HEK293 (cell line): ENCODE measurements at regions not wholly inside any gene's neighbourhood (a gene's known extent, or its start where the extent isn't known, plus 50 kb on each side); places are given as distances from the start of the nearest gene placed in this dataset.

Experiments used
- CTCF ChIA-PET: fragments of 350-600 bp; formaldehyde crosslinking; extraction: SDS; loops from one replicate; lab custom pipeline; 2021; ENCODE audit warnings: antibody characterized with exemption; lab: Yijun Ruan, JAX
- POLR2A ChIA-PET: fragments of 300-600 bp; formaldehyde crosslinking; extraction: SDS; loops from one replicate; lab custom pipeline; 2020; ENCODE audit warnings: antibody characterized with exemption, inconsistent platforms; lab: Yijun Ruan, JAX
- H3K27ac ChIP-seq: fragments of 200-500 bp; sonication (Bioruptor generic); 2 replicates; pipeline ENCODE4 v1.5.1; 2014; ENCODE audit warnings: low read depth, low read length, control low read depth, inconsistent platforms; ENCODE audit errors: extremely low read depth
- H3K36me3 ChIP-seq, 2 experiments: fragments of 200-500 bp in 1 of 2; sonication (Bioruptor generic) in 1 of 2; 1 replicate in 1 of 2; 2 replicates in 1 of 2; pipeline ENCODE4 v1.5.1; 2014 to 2017; ENCODE audit warnings: inconsistent platforms in 2 of 2, low read length in 2 of 2; ENCODE audit not compliant: control insufficient read depth in 2 of 2, insufficient read depth in 1 of 2
- H3K4me1 ChIP-seq: fragments of 200-500 bp; sonication (Bioruptor generic); 2 replicates; pipeline ENCODE4 v1.5.1; 2014; ENCODE audit warnings: mild to moderate bottlenecking, low read length, inconsistent platforms; ENCODE audit not compliant: control insufficient read depth, insufficient read depth
- H3K4me3 ChIP-seq: 2 replicates; pipeline ENCODE4 v1.5.1; 2011; ENCODE audit warnings: low read depth, mild to moderate bottlenecking, control low read depth, low read length, moderate library complexity
- H3K9me3 ChIP-seq: fragments of 200-500 bp; sonication (Bioruptor generic); 2 replicates; pipeline ENCODE4 v1.5.1; 2014; ENCODE audit warnings: low read depth, low read length, inconsistent platforms; ENCODE audit not compliant: control insufficient read depth, insufficient read depth
- BCL11A ChIP-seq: fragments of 450-650 bp; formaldehyde crosslinking; IDR thresholded peaks from 2 replicates; pipeline ENCODE4 v1.5.1; 2016; ENCODE audit warnings: low read depth, missing biosample characterization, missing genetic modification characterization
- BCL6B ChIP-seq: fragments of 450-650 bp; formaldehyde crosslinking; IDR thresholded peaks from 2 replicates; pipeline ENCODE4 v1.5.1; 2017; ENCODE audit warnings: missing biosample characterization, missing genetic modification characterization
- GLI4 ChIP-seq: fragments of 450-650 bp; formaldehyde crosslinking; IDR thresholded peaks from 2 replicates; pipeline ENCODE4 v1.5.1; 2016; ENCODE audit warnings: missing biosample characterization, missing genetic modification characterization
- KLF1 ChIP-seq: fragments of 450-650 bp; formaldehyde crosslinking; IDR thresholded peaks from 2 replicates; pipeline ENCODE4 v1.5.1; 2016; ENCODE audit warnings: missing biosample characterization, missing genetic modification characterization
- SETDB1 ChIP-seq: IDR thresholded peaks from one replicate; pipeline ENCODE4 v1.6.1; 2017; ENCODE audit warnings: mild to moderate bottlenecking, low read length, moderate library complexity, mixed read lengths; ENCODE audit not compliant: insufficient read length
- TCF7L2 ChIP-seq: IDR thresholded peaks from 2 replicates; pipeline ENCODE4 v1.6.1; 2011; ENCODE audit warnings: low read depth, mild to moderate bottlenecking, inconsistent platforms, low read length, moderate library complexity, borderline replicate concordance
- ZBTB20 ChIP-seq: fragments of 450-650 bp; formaldehyde crosslinking; IDR thresholded peaks from 2 replicates; pipeline ENCODE4 v1.5.1; 2016; ENCODE audit warnings: missing biosample characterization, missing genetic modification characterization
- ZNF132 ChIP-seq: fragments of 450-650 bp; formaldehyde crosslinking; IDR thresholded peaks from 2 replicates; pipeline ENCODE4 v1.5.1; 2017; ENCODE audit warnings: missing biosample characterization, missing genetic modification characterization, borderline replicate concordance
- ZNF26 ChIP-seq: fragments of 450-650 bp; formaldehyde crosslinking; IDR thresholded peaks from 2 replicates; pipeline ENCODE4 v1.5.1; 2016; ENCODE audit warnings: missing biosample characterization, missing genetic modification characterization
- ZNF302 ChIP-seq: fragments of 450-650 bp; formaldehyde crosslinking; IDR thresholded peaks from 2 replicates; pipeline ENCODE4 v1.5.1; 2016; ENCODE audit warnings: missing biosample characterization, missing genetic modification characterization, low read depth
- ZNF391 ChIP-seq: fragments of 450-650 bp; formaldehyde crosslinking; IDR thresholded peaks from 2 replicates; pipeline ENCODE4 v1.5.1; 2016; ENCODE audit warnings: low read depth, missing biosample characterization, missing genetic modification characterization, borderline replicate concordance
- ZNF510 ChIP-seq: fragments of 450-650 bp; formaldehyde crosslinking; IDR thresholded peaks from 2 replicates; pipeline ENCODE4 v1.5.1; 2018; ENCODE audit warnings: mild to moderate bottlenecking, missing genetic modification characterization, missing biosample characterization; ENCODE audit not compliant: insufficient replicate concordance
- ZNF580 ChIP-seq: fragments of 450-650 bp; formaldehyde crosslinking; IDR thresholded peaks from 2 replicates; pipeline ENCODE4 v1.5.1; 2016; ENCODE audit warnings: missing biosample characterization, missing genetic modification characterization
- ZNF621 ChIP-seq: fragments of 450-650 bp; formaldehyde crosslinking; IDR thresholded peaks from 2 replicates; pipeline ENCODE4 v1.5.1; 2017; ENCODE audit warnings: missing biosample characterization, missing genetic modification characterization
- ZNF623 ChIP-seq: fragments of 450-650 bp; formaldehyde crosslinking; IDR thresholded peaks from 2 replicates; pipeline ENCODE4 v1.5.1; 2016; ENCODE audit warnings: missing biosample characterization, missing genetic modification characterization
- ZNF654 ChIP-seq: fragments of 450-650 bp; formaldehyde crosslinking; IDR thresholded peaks from 2 replicates; pipeline ENCODE4 v1.5.1; 2016; ENCODE audit warnings: low read depth, missing biosample characterization, missing genetic modification characterization
- ZNF701 ChIP-seq: fragments of 450-650 bp; formaldehyde crosslinking; IDR thresholded peaks from 2 replicates; pipeline ENCODE4 v1.5.1; 2016; ENCODE audit warnings: missing biosample characterization, missing genetic modification characterization
- TF ChIP-seq, protein P1 (sequence below): fragments of 450-650 bp; formaldehyde crosslinking; IDR thresholded peaks from 2 replicates; pipeline ENCODE4 v1.5.1; 2017; ENCODE audit warnings: missing biosample characterization, mild to moderate bottlenecking, missing genetic modification characterization, moderate library complexity
- TF ChIP-seq, protein P2 (sequence below): fragments of 450-650 bp; IDR thresholded peaks from 2 replicates; pipeline ENCODE4 v1.5.1; 2018; ENCODE audit warnings: missing biosample characterization, missing genetic modification characterization

GRCh38 chr12:124375789-124376175 is 80.9 kb downstream of the RFLNA start (continued):
- TF ChIP-seq ZNF132: no peak
- no peak for TF ChIP-seq ZNF621 (tag by site-specific recombination)
- TF ChIP-seq SETDB1: no peak
- TF ChIP-seq, protein P1, sequence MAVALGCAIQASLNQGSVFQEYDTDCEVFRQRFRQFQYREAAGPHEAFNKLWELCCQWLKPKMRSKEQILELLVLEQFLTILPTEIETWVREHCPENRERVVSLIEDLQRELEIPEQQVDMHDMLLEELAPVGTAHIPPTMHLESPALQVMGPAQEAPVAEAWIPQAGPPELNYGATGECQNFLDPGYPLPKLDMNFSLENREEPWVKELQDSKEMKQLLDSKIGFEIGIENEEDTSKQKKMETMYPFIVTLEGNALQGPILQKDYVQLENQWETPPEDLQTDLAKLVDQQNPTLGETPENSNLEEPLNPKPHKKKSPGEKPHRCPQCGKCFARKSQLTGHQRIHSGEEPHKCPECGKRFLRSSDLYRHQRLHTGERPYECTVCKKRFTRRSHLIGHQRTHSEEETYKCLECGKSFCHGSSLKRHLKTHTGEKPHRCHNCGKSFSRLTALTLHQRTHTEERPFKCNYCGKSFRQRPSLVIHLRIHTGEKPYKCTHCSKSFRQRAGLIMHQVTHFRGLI: no peak
- TF ChIP-seq ZNF701 (tag by site-specific recombination): no peak
- TF ChIP-seq, protein P2, sequence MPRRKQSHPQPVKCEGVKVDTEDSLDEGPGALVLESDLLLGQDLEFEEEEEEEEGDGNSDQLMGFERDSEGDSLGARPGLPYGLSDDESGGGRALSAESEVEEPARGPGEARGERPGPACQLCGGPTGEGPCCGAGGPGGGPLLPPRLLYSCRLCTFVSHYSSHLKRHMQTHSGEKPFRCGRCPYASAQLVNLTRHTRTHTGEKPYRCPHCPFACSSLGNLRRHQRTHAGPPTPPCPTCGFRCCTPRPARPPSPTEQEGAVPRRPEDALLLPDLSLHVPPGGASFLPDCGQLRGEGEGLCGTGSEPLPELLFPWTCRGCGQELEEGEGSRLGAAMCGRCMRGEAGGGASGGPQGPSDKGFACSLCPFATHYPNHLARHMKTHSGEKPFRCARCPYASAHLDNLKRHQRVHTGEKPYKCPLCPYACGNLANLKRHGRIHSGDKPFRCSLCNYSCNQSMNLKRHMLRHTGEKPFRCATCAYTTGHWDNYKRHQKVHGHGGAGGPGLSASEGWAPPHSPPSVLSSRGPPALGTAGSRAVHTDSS (tag by site-specific recombination): no peak
- no peak for TF ChIP-seq GLI4 (tag by site-specific recombination)

- Histone ChIP-seq H3K9me3 (no peaks in the 10 kb centered on the region), H3K27ac (no peak overlapping the region), H3K4me1 (no peaks in the 10 kb centered on the region), H3K36me3 (peaks cover 0 to 61% of the 10 kb centered on the region in 2 experiments; a peak in 2 of 3 replicates), H3K4me3 (no peak overlapping the region)
- ChIA-PET POLR2A (no interaction called here), CTCF (no interaction called here)
- TF ChIP-seq ZNF302 (tag by site-specific recombination) (no peak), ZNF654 (tag by site-specific recombination) (peak; percentile 26), ZNF580 (no peak), ZNF623 (0 out of 2 replicates have a peak, but pooled peaks have one; percentile 18), TCF7L2 (no peak), BCL6B (no peak), BCL11A (no peak), ZBTB20 (tag by site-specific recombination) (peak; percentile 54; the same call in 1 of the 2 replicates), ZNF391 (tag by site-specific recombination) (no peak)
These were observed 80.4 kb downstream of the RFLNA start for GRCh38 chr12:124375141-124375788.

GRCh38 chr12:124374567-124374966 is 79.7 kb downstream of the RFLNA start:
- Histone ChIP-seq H3K36me3 (peaks cover 0 to 56% of the 10 kb centered on the region in 2 experiments; a peak in 2 of 3 replicates), H3K9me3 (no peaks in the 10 kb centered on the region), H3K27ac (no peak overlapping the region), H3K4me1 (no peaks in the 10 kb centered on the region), H3K4me3 (no peak overlapping the region)
- POLR2A ChIA-PET: no interaction called here
- CTCF ChIA-PET: no interaction called here
- TF ChIP-seq ZNF510 (tag by site-specific recombination) (no peak), ZNF26 (tag by site-specific recombination) (no peak), KLF1 (tag by site-specific recombination) (no peak)
